ENCODE measurements at regions not wholly inside any gene's neighbourhood (a gene's known extent, or its start where the extent isn't known, plus 50 kb on each side); places are given as distances from the start of the nearest gene placed in this dataset.

DNA sequence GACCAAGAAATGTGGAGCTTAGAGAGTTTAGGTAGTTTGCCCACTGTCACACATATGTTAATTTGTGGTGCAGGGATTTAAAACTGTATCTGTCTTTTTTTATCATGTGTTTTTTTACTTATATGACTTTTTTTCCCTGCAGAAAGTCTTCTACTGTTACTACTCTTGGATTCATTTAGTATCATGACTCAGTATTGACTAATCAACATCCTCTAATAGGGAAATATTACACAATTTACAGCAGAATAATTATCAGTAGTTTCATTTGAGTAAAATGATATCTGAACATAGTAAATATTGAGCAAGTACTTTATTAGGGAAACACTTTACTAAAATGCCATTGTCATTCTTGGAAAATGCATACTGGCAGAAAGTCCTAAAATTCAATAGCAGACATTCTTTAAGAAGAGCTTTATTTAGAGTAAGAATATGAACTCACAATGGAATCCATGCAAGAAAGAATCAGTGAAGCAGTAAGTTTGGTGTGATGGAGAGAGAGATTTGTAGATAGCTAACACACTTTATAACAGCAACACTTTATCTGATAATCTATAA lies 425.9 kb upstream of the SLC8A1 start:
- TF ChIP-seq, protein P1, sequence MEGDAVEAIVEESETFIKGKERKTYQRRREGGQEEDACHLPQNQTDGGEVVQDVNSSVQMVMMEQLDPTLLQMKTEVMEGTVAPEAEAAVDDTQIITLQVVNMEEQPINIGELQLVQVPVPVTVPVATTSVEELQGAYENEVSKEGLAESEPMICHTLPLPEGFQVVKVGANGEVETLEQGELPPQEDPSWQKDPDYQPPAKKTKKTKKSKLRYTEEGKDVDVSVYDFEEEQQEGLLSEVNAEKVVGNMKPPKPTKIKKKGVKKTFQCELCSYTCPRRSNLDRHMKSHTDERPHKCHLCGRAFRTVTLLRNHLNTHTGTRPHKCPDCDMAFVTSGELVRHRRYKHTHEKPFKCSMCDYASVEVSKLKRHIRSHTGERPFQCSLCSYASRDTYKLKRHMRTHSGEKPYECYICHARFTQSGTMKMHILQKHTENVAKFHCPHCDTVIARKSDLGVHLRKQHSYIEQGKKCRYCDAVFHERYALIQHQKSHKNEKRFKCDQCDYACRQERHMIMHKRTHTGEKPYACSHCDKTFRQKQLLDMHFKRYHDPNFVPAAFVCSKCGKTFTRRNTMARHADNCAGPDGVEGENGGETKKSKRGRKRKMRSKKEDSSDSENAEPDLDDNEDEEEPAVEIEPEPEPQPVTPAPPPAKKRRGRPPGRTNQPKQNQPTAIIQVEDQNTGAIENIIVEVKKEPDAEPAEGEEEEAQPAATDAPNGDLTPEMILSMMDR (conservative IDR thresholded peaks at IDR 0.05; ENCODE audit: low read depth, low read length): no peak
- TF ChIP-seq EZH2 (IDR thresholded peaks at IDR 0.05; ENCODE audit: borderline replicate concordance, low read depth, low read length, poor library complexity, severe bottlenecking): no peak

Data from A673 (cell line).